AG09319 (cell line): ENCODE measurements at regions not wholly inside any gene's neighbourhood (a gene's known extent, or its start where the extent isn't known, plus 50 kb on each side); places are given as distances from the start of the nearest gene placed in this dataset.
A peak's percentile ranks its signal among the peaks of the same experiment; 100 is the strongest.

Source experiments
- DNase-seq: peaks from one replicate; pipeline ENCODE4 v3.0.0-alpha.2; 2010; ENCODE audit warnings: low read depth; ENCODE audit errors: extremely low read depth
- CTCF ChIP-seq: IDR thresholded peaks from 2 replicates; pipeline ENCODE4 v1.5.1; 2011; ENCODE audit warnings: low read depth, mild to moderate bottlenecking, inconsistent platforms, low read length, moderate library complexity

GRCh38 chr1:227378181-227378580, 59.9 kb upstream of the CDC42BPA start:
- no peak for DNase-seq

DNA sequence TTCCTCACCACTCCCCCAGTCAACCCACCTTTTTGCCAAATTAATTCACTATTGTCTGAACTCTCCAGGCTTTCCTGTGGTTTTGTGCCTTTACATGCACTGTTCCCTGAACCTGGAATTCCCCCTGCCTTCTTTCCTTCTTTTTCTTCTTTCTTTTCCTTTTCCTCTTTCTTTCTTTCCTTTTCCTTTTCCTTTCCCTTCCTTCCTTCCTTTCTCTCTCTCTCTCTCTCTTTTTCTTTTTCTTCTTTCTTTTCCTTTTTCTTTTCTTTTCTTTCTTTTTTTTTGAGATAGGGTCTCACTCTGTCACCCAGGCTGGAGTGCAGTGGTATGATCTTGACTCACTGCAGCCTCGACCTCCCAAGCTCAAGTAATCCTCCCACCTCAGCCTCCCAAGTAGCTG, 56.6 kb upstream of the CDC42BPA start:
- DNase-seq, result no peak
- no peak for TF ChIP-seq CTCF

More at GRCh38 chr1:227378181-227378580, 59.9 kb upstream of the CDC42BPA start:
- no peak for TF ChIP-seq CTCF

GRCh38 chr1:227372726-227373130, 54.4 kb upstream of the CDC42BPA start:
- peak; percentile 22 for DNase-seq
- no peak for TF ChIP-seq CTCF

DNA sequence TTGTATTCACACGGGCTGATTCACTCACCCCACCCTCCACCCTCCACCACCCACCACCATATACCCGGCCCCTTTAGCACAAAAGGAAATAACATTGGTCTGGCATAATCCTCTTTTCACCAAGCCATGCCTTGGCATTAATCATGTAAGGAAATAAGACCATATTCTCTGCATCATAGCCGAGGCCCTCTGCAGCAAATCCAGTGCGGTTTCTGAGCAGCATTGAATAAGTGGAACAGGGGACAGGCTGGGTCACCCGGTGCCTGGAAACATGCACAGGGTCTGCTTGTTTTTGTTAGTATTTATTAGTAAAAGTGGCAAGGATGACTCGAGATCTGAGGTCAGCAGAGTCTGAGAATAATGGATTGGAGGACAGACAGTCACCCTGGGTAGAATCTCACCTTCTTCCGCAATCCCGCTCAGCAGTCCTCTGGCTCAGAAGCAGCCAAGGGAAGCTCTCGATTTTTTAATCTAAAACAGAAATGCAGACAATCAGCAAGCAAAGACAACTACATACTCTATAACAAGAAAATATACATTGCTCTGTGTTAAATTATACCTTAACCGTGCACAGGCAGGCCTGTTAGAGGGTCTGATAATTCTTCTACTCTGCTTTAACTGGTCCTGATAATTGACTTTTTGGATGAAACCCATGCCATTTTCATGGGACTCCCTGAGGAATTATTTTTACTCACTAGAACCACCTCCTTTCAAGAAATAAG, 52.4 kb upstream of the CDC42BPA start:
- no peak for TF ChIP-seq CTCF
- DNase-seq, result no peak

- DNase-seq, result no peak
- TF ChIP-seq CTCF, result no peak
Observed at GRCh38 chr1:227369102-227369760, 50.9 kb upstream of the CDC42BPA start.
